HUES48 (cell line): ENCODE measurements at regions not wholly inside any gene's neighbourhood (a gene's known extent, or its start where the extent isn't known, plus 50 kb on each side); places are given as distances from the start of the nearest gene placed in this dataset.

Source experiments
- H3K27ac ChIP-seq: one replicate; pipeline ENCODE4 v1.7.0; 2013; ENCODE audit warnings: low read depth, low read length, inconsistent platforms
- H3K27me3 ChIP-seq: 2 replicates; pipeline ENCODE4 v1.6.1; 2013; ENCODE audit warnings: mild to moderate bottlenecking, low read length; ENCODE audit not compliant: control insufficient read depth, insufficient read depth
- H3K36me3 ChIP-seq: 2 replicates; pipeline ENCODE4 v1.6.1; 2013; ENCODE audit warnings: low read length; ENCODE audit not compliant: control insufficient read depth, insufficient read depth
- H3K4me1 ChIP-seq: 2 replicates; pipeline ENCODE4 v1.6.1; 2013; ENCODE audit warnings: mild to moderate bottlenecking, low read length; ENCODE audit not compliant: control insufficient read depth, insufficient read depth
- H3K4me3 ChIP-seq: 2 replicates; pipeline ENCODE4 v1.5.1; 2013; ENCODE audit warnings: mild to moderate bottlenecking, low read depth, low read length
- H3K9ac ChIP-seq: 2 replicates; pipeline ENCODE4 v1.6.1; 2013; ENCODE audit warnings: mild to moderate bottlenecking, low read depth, low read length, moderate library complexity
- H3K9me3 ChIP-seq: 2 replicates; pipeline ENCODE4 v1.6.1; 2013; ENCODE audit warnings: low read length; ENCODE audit not compliant: control insufficient read depth, insufficient read depth

DNA sequence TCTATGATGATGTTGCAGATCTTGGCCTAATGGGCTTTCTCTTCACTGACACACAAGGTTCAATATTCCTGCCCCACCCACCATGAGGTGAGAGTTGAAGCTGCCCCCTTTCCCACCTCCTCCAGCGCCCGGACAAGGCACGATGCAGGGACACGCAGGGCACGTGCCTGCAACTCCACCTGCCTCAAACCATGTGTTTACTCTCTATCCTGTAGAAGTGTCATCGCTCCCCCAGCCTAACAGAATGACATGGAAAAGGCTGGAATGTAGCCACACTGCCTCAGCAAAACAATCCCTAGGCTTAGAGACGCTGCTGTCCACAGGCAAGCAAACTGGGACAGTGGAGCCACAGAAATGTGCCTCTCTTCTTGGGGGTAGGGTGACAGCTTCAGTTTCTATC is 92.9 kb upstream of the SOD1 start:
- Histone ChIP-seq H3K9ac (no peak overlapping the region), H3K36me3 (no peaks in the 10 kb centered on the region), H3K4me3 (no peak overlapping the region), H3K27ac (peak overlapping the region; percentile 5), H3K9me3 (no peaks in the 10 kb centered on the region), H3K27me3 (no peaks in the 10 kb centered on the region), H3K4me1 (peaks cover 23% of the 10 kb centered on the region)

DNA sequence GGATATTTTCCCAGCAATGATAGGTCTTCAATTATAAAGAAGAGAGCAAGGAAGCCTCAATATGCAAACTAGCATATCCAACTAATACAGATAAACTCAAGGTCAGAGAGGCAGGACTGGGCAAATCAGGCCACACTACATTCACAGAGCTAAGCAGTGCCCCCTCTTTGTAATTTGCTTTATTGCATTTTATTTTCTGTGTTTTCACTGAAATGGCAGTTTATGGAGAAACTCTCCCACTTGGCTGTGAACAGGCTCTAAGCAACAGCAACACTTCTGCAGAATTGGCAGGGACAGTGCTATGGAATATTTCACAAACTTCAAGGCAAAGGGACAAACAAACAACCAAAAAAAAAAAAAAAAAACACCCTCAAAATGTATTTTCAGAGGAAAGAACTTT is 93.4 kb upstream of the SOD1 start:
- H3K27me3 ChIP-seq, result no peaks in the 10 kb centered on the region
- H3K36me3 ChIP-seq, result no peaks in the 10 kb centered on the region
- peak overlapping the region; percentile 50 for H3K27ac ChIP-seq
- H3K9me3 ChIP-seq, result no peaks in the 10 kb centered on the region
- H3K9ac ChIP-seq, result no peak overlapping the region
- no peak overlapping the region for H3K4me3 ChIP-seq
- peaks cover 23% of the 10 kb centered on the region for H3K4me1 ChIP-seq

DNA sequence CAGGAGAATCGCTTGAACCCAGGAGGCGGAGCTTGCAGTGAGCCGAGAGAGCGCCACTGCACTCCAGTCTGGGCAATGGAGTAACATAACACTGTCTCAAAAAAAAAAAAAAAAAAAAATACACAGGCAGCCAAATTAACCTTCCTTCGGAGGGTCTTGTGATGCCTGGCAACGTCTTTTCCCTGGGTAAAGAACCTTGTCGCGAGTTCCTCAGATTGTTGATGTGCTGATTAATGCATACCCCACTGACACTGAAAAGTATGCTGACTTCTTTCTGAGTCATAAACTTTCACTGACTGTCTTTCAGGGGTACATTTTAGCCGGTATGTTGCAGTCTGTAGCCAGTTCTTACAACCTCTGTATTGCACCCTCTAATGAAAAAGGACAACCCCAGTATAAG is 95.1 kb upstream of the SOD1 start:
- no peak overlapping the region for H3K9ac ChIP-seq
- no peaks in the 10 kb centered on the region for H3K9me3 ChIP-seq
- H3K4me1 ChIP-seq, result peaks cover 30% of the 10 kb centered on the region
- no peak overlapping the region for H3K4me3 ChIP-seq
- no peak overlapping the region for H3K27ac ChIP-seq
- no peaks in the 10 kb centered on the region for H3K36me3 ChIP-seq
- no peaks in the 10 kb centered on the region; the same call in 1 of the 2 replicates for H3K27me3 ChIP-seq

DNA sequence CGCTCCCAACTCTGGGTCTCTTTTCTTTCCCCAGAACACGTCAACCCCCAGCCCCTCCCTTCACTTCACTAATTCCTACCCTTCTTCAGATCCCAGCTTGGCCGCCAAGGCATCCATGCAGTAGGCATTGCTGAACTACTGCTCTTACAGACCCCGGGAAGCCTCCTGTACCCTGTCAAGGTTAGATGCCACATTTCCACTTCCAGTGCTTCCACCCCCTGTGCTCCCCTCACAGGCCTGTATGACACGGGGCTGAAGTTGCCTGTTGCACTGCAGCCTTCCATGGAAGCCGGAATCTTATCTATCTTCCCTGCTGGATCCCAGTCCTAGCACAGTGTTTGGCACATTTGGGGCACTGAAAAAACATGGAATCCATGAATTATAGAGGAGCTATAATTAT is 99.0 kb upstream of the SOD1 start:
- no peak overlapping the region for H3K9ac ChIP-seq
- H3K36me3 ChIP-seq, result no peaks in the 10 kb centered on the region
- peaks cover 27% of the 10 kb centered on the region for H3K27me3 ChIP-seq
- H3K9me3 ChIP-seq, result no peaks in the 10 kb centered on the region
- H3K4me1 ChIP-seq, result peaks cover 34% of the 10 kb centered on the region
- no peak overlapping the region for H3K27ac ChIP-seq
- H3K4me3 ChIP-seq, result no peak overlapping the region

DNA sequence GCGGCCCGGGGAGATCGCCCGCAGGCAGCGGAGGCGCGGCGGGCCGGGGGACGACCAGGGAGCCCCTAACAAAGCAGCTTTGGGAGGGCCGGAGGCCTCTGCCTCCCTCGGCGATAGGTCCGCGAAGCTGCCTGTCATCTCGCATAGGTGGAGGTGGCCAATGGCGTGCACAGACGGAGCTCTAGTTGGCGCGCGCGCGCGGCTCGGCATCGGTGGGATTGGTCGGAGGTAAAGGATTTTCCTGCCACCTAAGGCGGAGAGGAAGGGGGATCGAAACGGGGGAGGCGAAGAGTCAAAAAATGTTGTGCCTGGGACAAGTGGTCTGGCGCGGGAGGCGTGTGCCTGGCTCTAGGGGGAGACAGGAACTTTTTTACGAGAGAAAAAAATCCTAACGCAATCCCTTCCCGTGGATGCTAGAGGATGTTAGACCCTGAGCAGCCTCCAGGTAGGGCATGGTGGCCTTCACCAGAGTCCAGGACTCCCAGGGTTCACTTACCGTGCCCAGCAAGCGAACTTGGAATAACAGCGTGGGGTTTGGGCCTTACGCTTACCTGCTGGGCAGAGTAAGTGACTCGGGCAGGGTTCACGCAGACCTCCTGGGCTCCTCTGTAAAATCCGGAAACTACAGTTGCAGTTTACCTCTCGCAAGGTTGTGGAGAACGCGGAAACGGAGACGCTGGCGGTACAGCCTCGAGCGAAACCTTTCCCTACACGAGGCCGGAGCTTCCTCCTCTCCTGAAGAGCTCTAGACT is 99.9 kb upstream of the SOD1 start:
- H3K36me3 ChIP-seq, result no peaks in the 10 kb centered on the region
- H3K4me3 ChIP-seq, result peak overlapping the region; percentile 82
- H3K9ac ChIP-seq, result peak overlapping the region; percentile 89
- H3K9me3 ChIP-seq, result no peaks in the 10 kb centered on the region
- H3K27me3 ChIP-seq, result peaks cover 35% of the 10 kb centered on the region
- peaks cover 41% of the 10 kb centered on the region for H3K4me1 ChIP-seq
- H3K27ac ChIP-seq, result peak overlapping the region; percentile 93

DNA sequence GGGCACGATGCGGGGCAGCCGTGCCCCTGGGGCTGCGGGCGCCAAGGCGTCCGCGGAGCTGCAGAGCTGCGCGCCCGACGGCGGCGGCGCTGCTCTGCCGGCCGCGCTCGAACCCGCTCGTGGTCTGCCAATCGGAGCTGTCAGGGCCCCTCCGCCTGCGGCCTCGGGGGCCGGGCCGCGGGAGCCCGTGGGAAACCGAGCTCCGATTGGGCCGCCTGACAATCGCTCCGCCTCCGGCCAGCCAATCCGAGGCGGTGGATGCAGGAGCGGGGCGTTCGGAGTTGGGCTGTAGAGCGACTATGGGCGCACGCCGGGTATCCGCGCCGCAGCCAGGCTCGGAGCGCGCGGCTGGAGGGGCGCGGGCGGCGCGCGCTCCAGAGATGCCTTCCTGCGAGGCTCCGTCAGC is 100.5 kb upstream of the SOD1 start:
- H3K9ac ChIP-seq, result peak overlapping the region; percentile 89
- H3K27ac ChIP-seq, result peak overlapping the region; percentile 93

DNA sequence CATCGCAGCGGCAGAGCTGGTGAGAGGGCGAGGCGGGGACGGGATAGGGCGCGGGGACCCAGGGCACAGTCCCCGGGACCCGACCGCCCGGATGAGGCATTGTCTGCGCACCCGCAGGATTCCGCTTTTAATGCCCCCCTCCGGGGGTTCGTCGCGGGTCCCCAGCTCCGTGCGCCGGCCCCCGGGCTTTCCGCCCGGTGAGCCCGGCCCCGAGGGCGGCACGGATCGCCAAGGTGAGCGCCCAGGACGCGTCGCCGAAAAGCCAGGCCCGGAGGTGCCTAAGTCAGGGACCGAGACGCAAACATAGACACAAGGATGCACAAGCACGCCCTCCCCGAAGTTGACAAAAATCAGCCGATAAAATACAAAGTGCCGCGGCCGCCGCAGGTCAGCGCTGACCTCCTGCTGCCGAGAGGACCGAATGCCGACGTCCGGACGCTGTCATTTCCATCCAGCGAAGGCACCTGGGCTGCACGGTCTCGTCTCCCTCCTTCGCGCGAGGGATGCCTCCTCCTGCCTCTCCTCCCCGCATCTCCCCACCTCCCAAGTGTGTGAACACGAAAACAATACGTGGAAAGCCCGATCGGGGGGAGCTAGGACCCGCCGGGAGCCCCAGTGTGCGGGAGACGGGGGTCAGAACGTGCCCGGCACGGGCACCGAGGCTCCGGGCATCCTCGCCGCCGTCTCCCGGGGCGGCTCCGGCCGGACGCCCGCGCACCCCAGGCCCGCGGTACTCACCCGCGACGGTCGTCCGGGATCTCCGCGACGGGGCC is 101.1 kb upstream of the SOD1 start:
- H3K4me1 ChIP-seq, result peaks cover 50% of the 10 kb centered on the region

More for the DNA sequence above, 100.5 kb upstream of the SOD1 start:
- H3K4me3 ChIP-seq, result peak overlapping the region; percentile 82
- H3K9me3 ChIP-seq, result no peaks in the 10 kb centered on the region
- peaks cover 39% of the 10 kb centered on the region for H3K27me3 ChIP-seq
- peaks cover 44% of the 10 kb centered on the region for H3K4me1 ChIP-seq
- H3K36me3 ChIP-seq, result no peaks in the 10 kb centered on the region

DNA sequence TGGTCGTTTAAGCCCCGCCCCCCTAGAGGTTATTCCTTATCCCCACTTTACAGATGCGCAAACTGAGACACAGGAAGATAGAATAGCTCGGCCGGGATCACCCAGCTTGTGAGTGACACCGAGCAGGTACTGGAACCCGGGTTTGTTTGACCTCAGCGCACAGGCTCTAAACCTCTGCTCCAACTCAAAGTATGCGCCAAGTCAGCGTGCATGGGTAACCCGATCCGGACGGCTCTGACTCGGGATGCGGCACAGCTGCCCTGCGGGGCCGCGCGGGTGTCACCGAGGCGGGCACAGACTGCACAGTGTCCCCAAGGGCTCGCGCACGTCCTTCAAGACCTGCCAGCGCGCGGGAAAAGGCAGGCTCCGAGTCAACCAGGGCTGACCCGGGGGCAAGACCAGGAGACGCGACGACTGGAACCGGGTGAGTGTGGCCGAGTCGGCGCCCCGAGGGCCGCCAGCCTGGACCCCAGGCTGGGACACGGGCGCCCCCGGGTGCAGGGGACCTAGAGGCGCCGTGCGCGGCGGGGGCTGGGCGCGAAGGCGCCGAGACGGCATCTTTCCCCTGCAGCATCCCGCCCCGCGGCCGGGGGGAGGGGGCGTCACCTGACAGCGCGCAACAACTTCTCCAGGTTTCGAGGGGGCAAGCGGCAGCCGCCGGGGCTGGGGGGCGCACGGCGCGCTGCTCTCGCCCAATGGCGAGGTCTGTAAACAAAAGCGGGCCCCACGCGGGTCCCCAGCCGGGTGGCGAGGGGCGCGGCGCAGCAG is 101.9 kb upstream of the SOD1 start:
- H3K4me3 ChIP-seq, result peak overlapping the region; percentile 82
- H3K9ac ChIP-seq, result no peak overlapping the region
- H3K27ac ChIP-seq, result peak overlapping the region; percentile 13
- H3K4me1 ChIP-seq, result peaks cover 56% of the 10 kb centered on the region
- no peaks in the 10 kb centered on the region for H3K36me3 ChIP-seq
- peaks cover 39% of the 10 kb centered on the region for H3K27me3 ChIP-seq
- no peaks in the 10 kb centered on the region for H3K9me3 ChIP-seq

More for the DNA sequence above, 101.1 kb upstream of the SOD1 start:
- Histone ChIP-seq H3K27ac (peak overlapping the region; percentile 42), H3K4me3 (peak overlapping the region; percentile 82), H3K9ac (no peak overlapping the region), H3K9me3 (no peaks in the 10 kb centered on the region), H3K27me3 (peaks cover 39% of the 10 kb centered on the region), H3K36me3 (no peaks in the 10 kb centered on the region)

DNA sequence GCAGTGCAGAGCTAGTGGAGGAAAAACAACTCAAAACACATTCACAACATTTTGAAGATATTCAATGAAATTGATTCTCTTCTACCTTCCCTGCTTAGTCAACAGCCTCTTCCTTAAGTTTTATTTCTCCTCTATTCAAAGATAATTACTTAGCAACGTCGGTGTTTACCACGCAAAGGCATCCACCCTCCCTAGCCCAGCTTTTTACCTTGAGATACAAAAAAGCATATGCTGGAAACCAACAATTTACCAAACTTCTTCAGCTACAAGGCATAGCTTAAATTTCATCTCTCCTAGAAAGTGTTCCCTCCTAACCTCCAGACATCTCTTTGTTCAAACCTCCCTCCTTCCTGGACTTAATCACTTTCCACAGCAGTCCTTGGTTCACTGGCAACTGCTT is 102.8 kb upstream of the SOD1 start:
- no peak overlapping the region for H3K9ac ChIP-seq

DNA sequence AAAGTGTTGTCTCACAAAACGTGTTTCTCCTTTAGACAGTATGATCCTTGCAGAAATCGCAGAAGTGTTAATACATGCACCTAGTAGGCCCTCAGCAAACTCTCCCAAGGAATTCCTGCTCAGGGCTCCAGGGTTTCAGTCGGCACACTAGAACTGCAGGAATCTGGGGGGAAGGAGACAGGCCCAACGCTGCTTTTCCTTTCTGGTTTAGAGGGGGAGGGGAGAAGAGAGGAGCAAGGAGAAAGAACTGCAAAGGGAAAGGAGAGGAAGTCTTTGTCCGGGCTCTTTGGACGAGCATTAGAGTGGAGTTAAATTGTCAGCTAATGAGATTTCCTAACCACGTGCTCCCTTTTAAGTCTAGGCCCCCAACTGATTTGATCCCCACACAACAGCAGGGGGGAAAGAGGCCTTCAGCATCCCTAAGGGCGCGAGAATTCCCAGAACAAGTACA is 103.7 kb upstream of the SOD1 start:
- Histone ChIP-seq H3K9me3 (no peaks in the 10 kb centered on the region), H3K27me3 (peaks cover 39% of the 10 kb centered on the region), H3K9ac (peak overlapping the region; percentile 23; the same call in 1 of the 2 replicates), H3K27ac (peak overlapping the region; percentile 96), H3K36me3 (no peaks in the 10 kb centered on the region), H3K4me3 (peak overlapping the region; percentile 25), H3K4me1 (peaks cover 52% of the 10 kb centered on the region)

More for the DNA sequence above, 102.8 kb upstream of the SOD1 start:
- Histone ChIP-seq H3K9me3 (no peaks in the 10 kb centered on the region), H3K27me3 (peaks cover 39% of the 10 kb centered on the region), H3K36me3 (no peaks in the 10 kb centered on the region), H3K27ac (peak overlapping the region; percentile 96), H3K4me3 (0 out of 2 replicates have a peak overlapping the region, but pooled peaks have one; percentile 82), H3K4me1 (peaks cover 52% of the 10 kb centered on the region)
